ENCODE measurements at regions not wholly inside any gene's neighbourhood (a gene's known extent, or its start where the extent isn't known, plus 50 kb on each side); places are given as distances from the start of the nearest gene placed in this dataset.

GRCh38 chr6:166747644-166748595 lies 120.9 kb upstream of the RPS6KA2 start:
- DNase-seq: no peak

- DNase-seq: no peak
Measured at GRCh38 chr6:166745801-166746668, 119.0 kb upstream of the RPS6KA2 start.

GRCh38 chr6:166744223-166745134 lies 117.4 kb upstream of the RPS6KA2 start:
- no peak for DNase-seq

- DNase-seq: no peak
Measured at GRCh38 chr6:166743406-166744222, 116.6 kb upstream of the RPS6KA2 start.

GRCh38 chr6:166742981-166743380 lies 115.9 kb upstream of the RPS6KA2 start:
- no peak for DNase-seq

- DNase-seq: no peak
Measured at GRCh38 chr6:166739976-166740318, 112.9 kb upstream of the RPS6KA2 start.

- DNase-seq: no peak
Measured at GRCh38 chr6:166739117-166739975, 112.3 kb upstream of the RPS6KA2 start.

- no peak for DNase-seq
Measured at GRCh38 chr6:166738386-166739116, 111.5 kb upstream of the RPS6KA2 start.

GRCh38 chr6:166737261-166737660 lies 110.2 kb upstream of the RPS6KA2 start:
- no peak for DNase-seq

GRCh38 chr6:166736634-166737033 lies 109.6 kb upstream of the RPS6KA2 start:
- DNase-seq: no peak

- DNase-seq: no peak
Measured at GRCh38 chr6:166733900-166734299, 106.8 kb upstream of the RPS6KA2 start.

- no peak for DNase-seq
Measured at GRCh38 chr6:166729658-166730057, 102.6 kb upstream of the RPS6KA2 start.

GRCh38 chr6:166728884-166729530 lies 102.0 kb upstream of the RPS6KA2 start:
- no peak for DNase-seq

- DNase-seq: no peak
Measured at GRCh38 chr6:166726201-166726600, 99.2 kb upstream of the RPS6KA2 start.

GRCh38 chr6:166725571-166725970 lies 98.5 kb upstream of the RPS6KA2 start:
- no peak for DNase-seq

- DNase-seq: no peak
Measured at GRCh38 chr6:166724576-166724975, 97.5 kb upstream of the RPS6KA2 start.

GRCh38 chr6:166722785-166723184 lies 95.7 kb upstream of the RPS6KA2 start:
- no peak for DNase-seq

- no peak for DNase-seq
Measured at GRCh38 chr6:166721576-166721975, 94.5 kb upstream of the RPS6KA2 start.

- no peak for DNase-seq
Measured at GRCh38 chr6:166720856-166721255, 93.8 kb upstream of the RPS6KA2 start.

- no peak for DNase-seq
Measured at GRCh38 chr6:166719019-166719418, 92.0 kb upstream of the RPS6KA2 start.
